ENCODE measurements at regions not wholly inside any gene's neighbourhood (a gene's known extent, or its start where the extent isn't known, plus 50 kb on each side); places are given as distances from the start of the nearest gene placed in this dataset.
"Not testable (repeated sequence)": the region's sequence is repeated elsewhere in the genome, so short reads cannot be mapped to it uniquely, and the experiment has no call there.

DNA sequence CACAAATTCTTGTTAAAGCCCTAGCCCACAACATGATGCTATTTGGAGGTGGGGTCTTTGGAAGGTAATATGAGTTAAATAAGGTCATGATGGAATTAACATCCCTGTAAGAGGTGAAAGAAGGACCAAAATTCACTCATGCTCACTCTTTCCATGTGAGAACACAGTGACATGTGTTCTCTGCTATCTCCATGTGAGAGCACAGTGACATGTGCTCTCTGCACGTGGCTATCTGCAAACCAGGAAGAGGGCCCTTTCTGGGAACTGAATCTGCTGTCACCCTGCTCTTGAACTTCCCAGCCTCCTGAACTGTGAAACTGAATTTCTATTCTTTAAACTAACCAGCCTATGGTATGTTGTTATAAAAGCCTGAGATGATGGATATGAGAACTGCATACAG is 1159.4 kb upstream of the ADGRB3 start:
- Histone ChIP-seq H3K4me1 (ENCODE audit: low read length) (no peaks in the 10 kb centered on the region), H3K9ac (ENCODE audit: low read length) (no peak overlapping the region), H3K9me2 (replicated peaks; ENCODE audit: insufficient read depth, low read length) (no peaks in the 10 kb centered on the region), H3K4me3 (ENCODE audit: low read length) (no peak overlapping the region), H3K27me3 (replicated peaks; ENCODE audit: insufficient read depth, low read length) (no peaks in the 10 kb centered on the region), H3K4me2 (ENCODE audit: low read depth, low read length) (no peak overlapping the region), H3K9me3 (replicated peaks; ENCODE audit: insufficient read depth, low read length) (no peaks in the 10 kb centered on the region), H3K36me3 (replicated peaks; ENCODE audit: insufficient read depth, low read length) (no peaks in the 10 kb centered on the region), H3K79me2 (ENCODE audit: low read length) (no peaks in the 10 kb centered on the region), H4K20me1 (ENCODE audit: insufficient read depth, low read length) (no peaks in the 10 kb centered on the region), H2AFZ (ENCODE audit: low read length) (no peak overlapping the region), H3F3A (ENCODE audit: insufficient read depth, low read length) (no peaks in the 10 kb centered on the region), H3K27ac (ENCODE audit: low read length) (no peak overlapping the region)
- DNase-seq = no peak
- TF ChIP-seq EZH2 (optimal IDR thresholded peaks at IDR 0.05; ENCODE audit: low read depth, low read length) (no peak), EZH2phosphoT487 (IDR thresholded peaks at IDR 0.05; ENCODE audit: low read length) (no peak)
- TF ChIP-seq, protein P1, sequence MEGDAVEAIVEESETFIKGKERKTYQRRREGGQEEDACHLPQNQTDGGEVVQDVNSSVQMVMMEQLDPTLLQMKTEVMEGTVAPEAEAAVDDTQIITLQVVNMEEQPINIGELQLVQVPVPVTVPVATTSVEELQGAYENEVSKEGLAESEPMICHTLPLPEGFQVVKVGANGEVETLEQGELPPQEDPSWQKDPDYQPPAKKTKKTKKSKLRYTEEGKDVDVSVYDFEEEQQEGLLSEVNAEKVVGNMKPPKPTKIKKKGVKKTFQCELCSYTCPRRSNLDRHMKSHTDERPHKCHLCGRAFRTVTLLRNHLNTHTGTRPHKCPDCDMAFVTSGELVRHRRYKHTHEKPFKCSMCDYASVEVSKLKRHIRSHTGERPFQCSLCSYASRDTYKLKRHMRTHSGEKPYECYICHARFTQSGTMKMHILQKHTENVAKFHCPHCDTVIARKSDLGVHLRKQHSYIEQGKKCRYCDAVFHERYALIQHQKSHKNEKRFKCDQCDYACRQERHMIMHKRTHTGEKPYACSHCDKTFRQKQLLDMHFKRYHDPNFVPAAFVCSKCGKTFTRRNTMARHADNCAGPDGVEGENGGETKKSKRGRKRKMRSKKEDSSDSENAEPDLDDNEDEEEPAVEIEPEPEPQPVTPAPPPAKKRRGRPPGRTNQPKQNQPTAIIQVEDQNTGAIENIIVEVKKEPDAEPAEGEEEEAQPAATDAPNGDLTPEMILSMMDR (IDR thresholded peaks at IDR 0.05; ENCODE audit: low read length) = no peak

DNA sequence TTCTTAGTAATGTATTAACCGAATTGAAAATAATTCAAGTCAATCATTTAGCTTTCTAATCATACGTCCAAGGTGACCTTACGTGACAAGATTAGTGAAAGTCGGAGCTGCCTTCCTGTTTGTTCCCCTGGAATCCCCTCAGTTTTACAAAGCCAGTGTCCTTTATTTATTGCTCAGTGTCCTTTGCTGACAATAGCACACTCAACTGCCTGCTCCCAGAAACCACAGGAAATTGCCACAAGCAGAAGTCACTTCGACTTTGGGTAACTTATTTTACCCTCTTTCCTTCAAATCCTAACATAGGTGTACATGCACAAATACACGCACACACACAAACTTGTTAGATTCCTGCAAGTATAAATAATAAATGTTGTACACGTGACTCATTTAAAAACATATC is 1167.7 kb upstream of the ADGRB3 start:
- no peaks in the 10 kb centered on the region for H3K79me2 ChIP-seq (ENCODE audit: low read length)
- H3K9me3 ChIP-seq (replicated peaks; ENCODE audit: insufficient read depth, low read length) = no peaks in the 10 kb centered on the region
- no peak for TF ChIP-seq EZH2phosphoT487 (IDR thresholded peaks at IDR 0.05; ENCODE audit: low read length)
- TF ChIP-seq, protein P1 (IDR thresholded peaks at IDR 0.05; ENCODE audit: low read length) = no peak
- no peak for TF ChIP-seq EZH2 (optimal IDR thresholded peaks at IDR 0.05; ENCODE audit: low read depth, low read length)
- no peak for DNase-seq
- no peak overlapping the region for H3K27ac ChIP-seq (ENCODE audit: low read length)
- no peaks in the 10 kb centered on the region for H3K27me3 ChIP-seq (replicated peaks; ENCODE audit: insufficient read depth, low read length)
- no peaks in the 10 kb centered on the region for H3K4me1 ChIP-seq (ENCODE audit: low read length)
- no peaks in the 10 kb centered on the region for H3F3A ChIP-seq (ENCODE audit: insufficient read depth, low read length)
- no peaks in the 10 kb centered on the region for H3K36me3 ChIP-seq (replicated peaks; ENCODE audit: insufficient read depth, low read length)
- H3K4me2 ChIP-seq (ENCODE audit: low read depth, low read length) = no peak overlapping the region
- H2AFZ ChIP-seq (ENCODE audit: low read length) = no peak overlapping the region
- H3K9ac ChIP-seq (ENCODE audit: low read length) = no peak overlapping the region
- no peaks in the 10 kb centered on the region for H4K20me1 ChIP-seq (ENCODE audit: insufficient read depth, low read length)
- no peaks in the 10 kb centered on the region for H3K9me2 ChIP-seq (replicated peaks; ENCODE audit: insufficient read depth, low read length)
- no peak overlapping the region for H3K4me3 ChIP-seq (ENCODE audit: low read length)

- H3K4me3 ChIP-seq (ENCODE audit: low read length); H3K4me1 ChIP-seq (ENCODE audit: low read length); H4K20me1 ChIP-seq (ENCODE audit: insufficient read depth, low read length); H2AFZ ChIP-seq (ENCODE audit: low read length); H3F3A ChIP-seq (ENCODE audit: insufficient read depth, low read length); H3K4me2 ChIP-seq (ENCODE audit: low read depth, low read length); H3K9me2 ChIP-seq (replicated peaks; ENCODE audit: insufficient read depth, low read length); H3K9me3 ChIP-seq (replicated peaks; ENCODE audit: insufficient read depth, low read length); H3K79me2 ChIP-seq (ENCODE audit: low read length); H3K27me3 ChIP-seq (replicated peaks; ENCODE audit: insufficient read depth, low read length); H3K27ac ChIP-seq (ENCODE audit: low read length); H3K36me3 ChIP-seq (replicated peaks; ENCODE audit: insufficient read depth, low read length); DNase-seq; H3K9ac ChIP-seq (ENCODE audit: low read length): not testable (repeated sequence)
These were observed 1172.4 kb upstream of the ADGRB3 start for GRCh38 chr6:67462725-67463124.

DNA sequence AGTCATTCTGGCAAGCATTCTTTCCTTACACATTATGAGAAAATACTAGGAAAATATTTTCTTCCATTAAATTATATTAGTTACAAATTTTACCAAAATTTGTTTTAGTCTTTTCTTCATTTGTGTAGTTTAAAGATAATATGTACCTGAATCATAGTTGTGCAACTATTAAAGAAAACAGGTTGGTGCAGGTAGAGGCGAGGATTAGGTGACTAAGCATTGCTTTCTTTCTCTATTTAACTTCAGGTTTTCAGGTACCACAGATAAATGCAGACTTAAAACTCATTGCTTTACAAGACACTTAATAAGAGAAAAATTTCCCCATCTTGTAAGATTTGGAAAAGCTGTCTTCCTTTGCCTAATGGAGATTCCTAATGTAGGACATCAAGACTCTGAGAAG is 1175.5 kb upstream of the ADGRB3 start:
- Histone ChIP-seq H2AFZ (ENCODE audit: low read length) (no peak overlapping the region), H3K36me3 (replicated peaks; ENCODE audit: insufficient read depth, low read length) (no peaks in the 10 kb centered on the region)

More for the DNA sequence above, 1175.5 kb upstream of the ADGRB3 start:
- TF ChIP-seq EZH2phosphoT487 (IDR thresholded peaks at IDR 0.05; ENCODE audit: low read length) (no peak), EZH2 (optimal IDR thresholded peaks at IDR 0.05; ENCODE audit: low read depth, low read length) (no peak)
- TF ChIP-seq, protein P1 (IDR thresholded peaks at IDR 0.05; ENCODE audit: low read length) = no peak
- Histone ChIP-seq H3K4me2 (ENCODE audit: low read depth, low read length) (no peak overlapping the region), H3K27ac (ENCODE audit: low read length) (no peak overlapping the region), H3F3A (ENCODE audit: insufficient read depth, low read length) (no peaks in the 10 kb centered on the region), H3K4me1 (ENCODE audit: low read length) (no peaks in the 10 kb centered on the region), H3K9me2 (replicated peaks; ENCODE audit: insufficient read depth, low read length) (no peaks in the 10 kb centered on the region), H3K9me3 (replicated peaks; ENCODE audit: insufficient read depth, low read length) (no peaks in the 10 kb centered on the region), H3K9ac (ENCODE audit: low read length) (no peak overlapping the region), H3K79me2 (ENCODE audit: low read length) (no peaks in the 10 kb centered on the region), H3K4me3 (ENCODE audit: low read length) (no peak overlapping the region), H4K20me1 (ENCODE audit: insufficient read depth, low read length) (no peaks in the 10 kb centered on the region), H3K27me3 (replicated peaks; ENCODE audit: insufficient read depth, low read length) (no peaks in the 10 kb centered on the region)
- DNase-seq = no peak
